GM12878 (cell line): ENCODE measurements at regions not wholly inside any gene's neighbourhood (a gene's known extent, or its start where the extent isn't known, plus 50 kb on each side); places are given as distances from the start of the nearest gene placed in this dataset.

Experiments used
- ATAC-seq: fragments of 200-7000 bp; cut with Tn5 transposase; 3 replicates; pipeline ENCODE4 v1.9.1; 2020; ENCODE audit warnings: mild to moderate bottlenecking, moderate library complexity
- BruUV-seq: library from RNA; stranded (reverse); fragments of 400-500 nt; replicated peaks from 2 replicates; lab custom pipeline; 2021; lab: Mats Ljungman, UMichigan
- CTCF ChIA-PET: fragments of 300-600 bp; sonication (Branson Sonifier 250); formaldehyde crosslinking; extraction: SDS; loops from one replicate; lab custom pipeline; 2021; ENCODE audit warnings: inconsistent platforms; lab: Yijun Ruan, JAX
- POLR2A ChIA-PET: fragments of 350-600 bp; formaldehyde crosslinking; extraction: SDS; loops from one replicate; lab custom pipeline; 2021; ENCODE audit warnings: inconsistent platforms; lab: Charles Lee
- RAD21 ChIA-PET: fragments of 300-600 bp; sonication (Branson Sonifier 250); formaldehyde crosslinking; loops from one replicate; lab custom pipeline; 2023; ENCODE audit warnings: antibody characterized with exemption; ENCODE audit not compliant: unreplicated experiment; lab: Charles Lee
- SMC1A ChIA-PET: fragments of 300-600 bp; sonication (Branson Sonifier 250); formaldehyde crosslinking; loops from one replicate; lab custom pipeline; 2023; ENCODE audit not compliant: unreplicated experiment, uncharacterized antibody; lab: Charles Lee
- DNase-seq: peaks from one replicate; pipeline ENCODE4 v3.0.0-alpha.2; 2011; ENCODE audit warnings: low read depth, low spot score
- FAIRE-seq: peaks from 3 replicates; lab custom pipeline; 2011; peaks lifted over from hg19 to GRCh38; lab: Jason Lieb, UNC
- H2AFZ ChIP-seq: 2 replicates; pipeline ENCODE4 v1.6.0; 2011; ENCODE audit warnings: low read depth, low read length, control low read depth; ENCODE audit not compliant: control insufficient read depth
- H3K27ac ChIP-seq: 2 replicates; pipeline ENCODE4 v1.5.1; 2011; ENCODE audit warnings: control low read depth; ENCODE audit not compliant: control insufficient read depth, insufficient read depth
- H3K27me3 ChIP-seq, 2 experiments: replicated peaks in 1 of 2; 2 replicates each; pipeline versions ENCODE4 v1.6.0 to v1.6.1; 2011; ENCODE audit warnings: low read length in 1 of 2; ENCODE audit not compliant: control insufficient read depth in 2 of 2, insufficient read depth in 2 of 2
- H3K36me3 ChIP-seq, 2 experiments: 2 replicates each; pipeline ENCODE4 v1.5.1; 2011; ENCODE audit warnings: low read length in 1 of 2; ENCODE audit not compliant: control insufficient read depth in 2 of 2, insufficient read depth in 2 of 2
- H3K4me1 ChIP-seq: 2 replicates; pipeline ENCODE4 v1.6.1; 2011; ENCODE audit warnings: mild to moderate bottlenecking, low read length, moderate library complexity, mixed read lengths; ENCODE audit not compliant: control insufficient read depth, insufficient read depth
- H3K4me2 ChIP-seq: 2 replicates; pipeline ENCODE4 v1.6.0; 2011; ENCODE audit warnings: control low read depth; ENCODE audit not compliant: control insufficient read depth, insufficient read depth
- H3K4me3 ChIP-seq: fragments of 200-600 bp; sonication (generic); 2 replicates; pipeline ENCODE4 v1.5.1; 2016
- H3K79me2 ChIP-seq: 2 replicates; pipeline ENCODE4 v1.6.0; 2011; ENCODE audit warnings: low read length; ENCODE audit not compliant: control insufficient read depth, insufficient read depth
- H3K9ac ChIP-seq: 2 replicates; pipeline ENCODE4 v1.8.0; 2011; ENCODE audit warnings: low read length, control low read depth, mixed read lengths; ENCODE audit not compliant: control insufficient read depth, insufficient read depth
- H3K9me3 ChIP-seq: replicated peaks from 3 replicates; pipeline ENCODE4 v1.5.1; 2011; ENCODE audit warnings: mild to moderate bottlenecking, low read length; ENCODE audit not compliant: control insufficient read depth, insufficient read depth
- H4K20me1 ChIP-seq: 2 replicates; pipeline ENCODE4 v1.6.0; 2011; ENCODE audit not compliant: control insufficient read depth, insufficient read depth
- ETV6 ChIP-seq, 2 experiments: fragments of 450-650 bp in 1 of 2; IDR thresholded peaks in 1 of 2; conservative IDR thresholded peaks in 1 of 2; 2 replicates each; pipeline ENCODE4 v1.6.1; 2014; ENCODE audit warnings: antibody characterized with exemption in 1 of 2, borderline replicate concordance in 1 of 2, low read depth in 1 of 2, mild to moderate bottlenecking in 1 of 2, moderate library complexity in 1 of 2
- GABPA ChIP-seq: IDR thresholded peaks from 2 replicates; pipeline ENCODE4 v1.6.1; 2014; ENCODE audit warnings: antibody characterized with exemption, low read depth, mild to moderate bottlenecking, inconsistent platforms
- MEF2B ChIP-seq: fragments of 450-650 bp; IDR thresholded peaks from 2 replicates; pipeline ENCODE4 v1.6.1; 2018; ENCODE audit warnings: mild to moderate bottlenecking, moderate library complexity; ENCODE audit not compliant: partially characterized antibody, poor library complexity, severe bottlenecking
- NR2F1 ChIP-seq: fragments of 450-650 bp; conservative IDR thresholded peaks from 2 replicates; pipeline ENCODE4 v1.6.1; 2017; ENCODE audit warnings: mild to moderate bottlenecking
- POLR2A ChIP-seq: IDR thresholded peaks from 2 replicates; pipeline ENCODE4 v1.6.1; 2011; ENCODE audit warnings: low read depth, mild to moderate bottlenecking, low read length
- RAD51 ChIP-seq: fragments of 450-650 bp; IDR thresholded peaks from 2 replicates; pipeline ENCODE4 v1.6.1; 2016; ENCODE audit warnings: moderate library complexity, mild to moderate bottlenecking, inconsistent platforms
- SIN3A ChIP-seq: IDR thresholded peaks from 2 replicates; pipeline ENCODE4 v1.6.1; 2012; ENCODE audit warnings: low read depth, low read length, improper control_type of control experiment
- TARDBP ChIP-seq: IDR thresholded peaks from 2 replicates; pipeline ENCODE4 v1.6.1; 2016; ENCODE audit warnings: borderline replicate concordance
- ZBTB4 ChIP-seq: fragments of 450-650 bp; formaldehyde crosslinking; IDR thresholded peaks from 2 replicates; pipeline ENCODE4 v1.4.0; 2022; ENCODE audit warnings: mild to moderate bottlenecking, moderate library complexity
- WGBS: methylation state at CpG from one replicate; pipeline ENCODE4 v1.1.6; 2016; ENCODE audit warnings: low lambda C conversion rate; ENCODE audit not compliant: insufficient replicate concordance, insufficient coverage; ENCODE audit errors: missing lambda C conversion rate; 5-methylcytosine and 5-hydroxymethylcytosine counted together
- in situ Hi-C: fragments of 300-500 bp; cut with MboI; formaldehyde crosslinking; loops from 9 replicates; pipeline ENCODE4 v1.14.3; 2018; ENCODE audit warnings: mixed read lengths
- intact Hi-C: fragments of 100-400 bp; cut with micrococcal nuclease; formaldehyde crosslinking; loops from one replicate; pipeline ENCODE4 v1.14.2; 2022; ENCODE audit not compliant: unreplicated experiment
- TF ChIP-seq, protein P1 (sequence below): fragments of 450-650 bp; IDR thresholded peaks from 2 replicates; pipeline ENCODE4 v1.6.1; 2017; ENCODE audit warnings: mild to moderate bottlenecking, moderate library complexity

DNA sequence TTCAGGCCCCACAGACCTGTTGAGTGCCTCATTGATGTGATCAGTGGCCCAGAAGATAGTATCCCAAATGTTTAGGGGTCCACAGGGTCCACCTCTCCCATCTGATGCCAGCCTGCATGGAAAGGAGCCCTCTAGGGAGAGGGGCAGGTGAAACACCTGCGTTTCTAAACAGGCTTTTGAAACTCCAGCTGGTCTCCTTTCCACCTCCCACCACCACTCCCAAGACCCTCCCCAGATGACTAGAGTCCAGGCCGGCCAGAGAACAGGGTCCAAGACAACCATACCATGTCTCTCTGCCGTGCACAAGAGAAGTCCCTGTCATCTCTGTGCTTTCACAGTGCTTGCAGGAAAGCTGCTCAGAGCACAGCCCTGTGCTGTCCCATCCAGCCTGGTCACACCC, 105.0 kb upstream of the NANOS1 start:
- POLR2A ChIA-PET, result no interaction called here
- H3K9ac ChIP-seq, result no peak overlapping the region
- H3K36me3 ChIP-seq, result no peaks in the 10 kb centered on the region
- H3K27me3 ChIP-seq, result no peaks in the 10 kb centered on the region; a peak in 1 of 4 replicates
- no peak for ATAC-seq
- in situ Hi-C loops, result no loop called here
- H3K27ac ChIP-seq, result no peak overlapping the region
- FAIRE-seq, result no peak
- H3K4me3 ChIP-seq, result no peak overlapping the region
- no peaks in the 10 kb centered on the region for H3K4me1 ChIP-seq
- H3K79me2 ChIP-seq, result no peaks in the 10 kb centered on the region
- no peak overlapping the region for H3K4me2 ChIP-seq
- no TSS peak for BruUV-seq
- TF ChIP-seq POLR2A, result no peak
- WGBS, result 3% methylated on average over 3 of the region's 3 CpGs
- H4K20me1 ChIP-seq, result no peaks in the 10 kb centered on the region
- RAD21 ChIA-PET, result no interaction called here
- no peak for DNase-seq
- intact Hi-C loops, result no loop called here
- CTCF ChIA-PET, result no interaction called here
- SMC1A ChIA-PET, result no interaction called here
- H3K9me3 ChIP-seq, result no peaks in the 10 kb centered on the region
- H2AFZ ChIP-seq, result no peak overlapping the region

DNA sequence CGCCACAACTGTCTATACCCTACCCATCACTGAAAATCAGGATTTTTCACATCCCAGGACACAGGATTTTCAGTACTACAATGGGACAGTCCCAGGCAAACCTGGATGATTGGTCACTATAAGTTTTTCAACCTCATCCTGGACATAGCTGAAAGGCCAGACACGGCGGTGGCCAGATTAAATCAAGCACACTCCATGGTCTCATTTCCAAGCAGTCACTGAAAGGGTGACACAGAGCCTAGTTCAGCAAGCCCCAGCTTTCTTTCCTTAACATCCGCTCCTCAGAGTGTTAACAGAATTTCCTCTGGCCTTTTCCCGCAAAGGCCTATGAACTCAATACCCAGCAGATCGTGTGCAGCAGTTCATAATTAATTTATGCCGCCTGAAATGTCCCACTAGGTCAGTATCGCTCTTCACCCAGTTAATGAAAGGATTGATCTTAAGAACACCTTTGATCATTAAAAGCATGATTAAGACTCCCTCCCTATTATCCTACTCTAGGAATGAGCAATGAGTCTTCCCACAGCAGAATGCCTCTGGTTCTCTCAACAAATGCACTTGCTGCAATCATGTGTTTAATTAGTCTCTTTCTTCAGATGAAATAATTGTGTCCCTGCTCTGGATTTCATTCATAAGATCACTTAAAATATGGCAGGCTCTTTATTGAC, 104.0 kb upstream of the NANOS1 start:
- ChIA-PET POLR2A (no interaction called here), CTCF (no interaction called here), RAD21 (no interaction called here), SMC1A (no interaction called here)
- Histone ChIP-seq H4K20me1 (no peaks in the 10 kb centered on the region), H3K27me3 (no peaks in the 10 kb centered on the region; a peak in 1 of 4 replicates), H3K27ac (no peak overlapping the region), H3K4me3 (no peak overlapping the region), H3K4me1 (no peaks in the 10 kb centered on the region), H3K36me3 (no peaks in the 10 kb centered on the region), H3K4me2 (no peak overlapping the region), H2AFZ (no peak overlapping the region), H3K9ac (no peak overlapping the region), H3K9me3 (no peaks in the 10 kb centered on the region), H3K79me2 (no peaks in the 10 kb centered on the region)
- ATAC-seq (no peak), DNase-seq (no peak), FAIRE-seq (no peak)
- in situ Hi-C loops, result no loop called here
- no peak for TF ChIP-seq NR2F1
- TF ChIP-seq TARDBP, result no peak
- TF ChIP-seq RAD51, result no peak
- TF ChIP-seq GABPA, result no peak
- TF ChIP-seq SIN3A, result no peak
- no peak for TF ChIP-seq MEF2B
- TF ChIP-seq ETV6 (conservative IDR thresholded peaks at IDR 0.05 in 1 of 2, IDR thresholded peaks at IDR 0.05 in 1 of 2; ENCODE audit: borderline replicate concordance in 1 of 2, low read depth in 1 of 2), result no peak
- TF ChIP-seq, protein P1, sequence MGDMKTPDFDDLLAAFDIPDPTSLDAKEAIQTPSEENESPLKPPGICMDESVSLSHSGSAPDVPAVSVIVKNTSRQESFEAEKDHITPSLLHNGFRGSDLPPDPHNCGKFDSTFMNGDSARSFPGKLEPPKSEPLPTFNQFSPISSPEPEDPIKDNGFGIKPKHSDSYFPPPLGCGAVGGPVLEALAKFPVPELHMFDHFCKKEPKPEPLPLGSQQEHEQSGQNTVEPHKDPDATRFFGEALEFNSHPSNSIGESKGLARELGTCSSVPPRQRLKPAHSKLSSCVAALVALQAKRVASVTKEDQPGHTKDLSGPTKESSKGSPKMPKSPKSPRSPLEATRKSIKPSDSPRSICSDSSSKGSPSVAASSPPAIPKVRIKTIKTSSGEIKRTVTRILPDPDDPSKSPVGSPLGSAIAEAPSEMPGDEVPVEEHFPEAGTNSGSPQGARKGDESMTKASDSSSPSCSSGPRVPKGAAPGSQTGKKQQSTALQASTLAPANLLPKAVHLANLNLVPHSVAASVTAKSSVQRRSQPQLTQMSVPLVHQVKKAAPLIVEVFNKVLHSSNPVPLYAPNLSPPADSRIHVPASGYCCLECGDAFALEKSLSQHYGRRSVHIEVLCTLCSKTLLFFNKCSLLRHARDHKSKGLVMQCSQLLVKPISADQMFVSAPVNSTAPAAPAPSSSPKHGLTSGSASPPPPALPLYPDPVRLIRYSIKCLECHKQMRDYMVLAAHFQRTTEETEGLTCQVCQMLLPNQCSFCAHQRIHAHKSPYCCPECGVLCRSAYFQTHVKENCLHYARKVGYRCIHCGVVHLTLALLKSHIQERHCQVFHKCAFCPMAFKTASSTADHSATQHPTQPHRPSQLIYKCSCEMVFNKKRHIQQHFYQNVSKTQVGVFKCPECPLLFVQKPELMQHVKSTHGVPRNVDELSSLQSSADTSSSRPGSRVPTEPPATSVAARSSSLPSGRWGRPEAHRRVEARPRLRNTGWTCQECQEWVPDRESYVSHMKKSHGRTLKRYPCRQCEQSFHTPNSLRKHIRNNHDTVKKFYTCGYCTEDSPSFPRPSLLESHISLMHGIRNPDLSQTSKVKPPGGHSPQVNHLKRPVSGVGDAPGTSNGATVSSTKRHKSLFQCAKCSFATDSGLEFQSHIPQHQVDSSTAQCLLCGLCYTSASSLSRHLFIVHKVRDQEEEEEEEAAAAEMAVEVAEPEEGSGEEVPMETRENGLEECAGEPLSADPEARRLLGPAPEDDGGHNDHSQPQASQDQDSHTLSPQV, result no peak
- TF ChIP-seq ZBTB4, result no peak
- WGBS, result 45% methylated on average over 8 of the region's 8 CpGs
- intact Hi-C loops, result no loop called here
- no TSS peak for BruUV-seq
